H54 (cell line): ENCODE measurements at regions not wholly inside any gene's neighbourhood (a gene's known extent, or its start where the extent isn't known, plus 50 kb on each side); places are given as distances from the start of the nearest gene placed in this dataset.

ENCODE experiments used
- DNase-seq: peaks from one replicate; pipeline ENCODE4 v3.0.0; 2011; ENCODE audit warnings: low spot score, mixed read lengths; ENCODE audit not compliant: insufficient read length
- FAIRE-seq: peaks from 3 replicates; lab custom pipeline; 2011; peaks lifted over from hg19 to GRCh38; lab: Jason Lieb, UNC
- POLR2A ChIP-seq: IDR thresholded peaks from 2 replicates; pipeline ENCODE4 v1.6.1; 2011; ENCODE audit warnings: low read depth, mild to moderate bottlenecking, low read length

GRCh38 chr4:85078016-85078415 is 111.5 kb upstream of the WDFY3 start:
- DNase-seq (no peak), FAIRE-seq (no peak)
- TF ChIP-seq POLR2A: no peak

- TF ChIP-seq POLR2A: no peak
- FAIRE-seq (no peak), DNase-seq (no peak)
Measured at GRCh38 chr4:85081196-85081595, 114.7 kb upstream of the WDFY3 start.

GRCh38 chr4:85084371-85085094 is 118.0 kb upstream of the WDFY3 start:
- DNase-seq (no peak), FAIRE-seq (no peak)
- no peak for TF ChIP-seq POLR2A

GRCh38 chr4:85086721-85087120 is 120.2 kb upstream of the WDFY3 start:
- no peak for FAIRE-seq
- no peak for TF ChIP-seq POLR2A
- DNase-seq: no peak

GRCh38 chr4:85092536-85092935 is 126.0 kb upstream of the WDFY3 start:
- no peak for TF ChIP-seq POLR2A
- FAIRE-seq (no peak), DNase-seq (no peak)

GRCh38 chr4:85092943-85093342 is 126.5 kb upstream of the WDFY3 start:
- TF ChIP-seq POLR2A: no peak
- FAIRE-seq (no peak), DNase-seq (no peak)

GRCh38 chr4:85094735-85095134 is 128.2 kb upstream of the WDFY3 start:
- FAIRE-seq (no peak), DNase-seq (no peak)
- no peak for TF ChIP-seq POLR2A

- TF ChIP-seq POLR2A: no peak
- FAIRE-seq: no peak
- no peak for DNase-seq
Measured at GRCh38 chr4:85102606-85103005, 136.1 kb upstream of the WDFY3 start.

GRCh38 chr4:85106166-85106565 is 139.7 kb upstream of the WDFY3 start:
- TF ChIP-seq POLR2A: no peak
- FAIRE-seq (no peak), DNase-seq (no peak)

GRCh38 chr4:85106805-85107336 is 140.4 kb upstream of the WDFY3 start:
- no peak for FAIRE-seq
- no peak for TF ChIP-seq POLR2A
- no peak for DNase-seq

GRCh38 chr4:85107553-85107952 is 141.1 kb upstream of the WDFY3 start:
- TF ChIP-seq POLR2A: no peak
- FAIRE-seq: no peak
- DNase-seq: no peak

GRCh38 chr4:85113706-85114105 is 147.2 kb upstream of the WDFY3 start:
- TF ChIP-seq POLR2A: no peak
- FAIRE-seq: no peak
- DNase-seq: no peak

GRCh38 chr4:85114526-85114925 is 148.0 kb upstream of the WDFY3 start:
- DNase-seq: no peak
- no peak for FAIRE-seq
- TF ChIP-seq POLR2A: no peak

GRCh38 chr4:85116008-85116407 is 149.5 kb upstream of the WDFY3 start:
- no peak for FAIRE-seq
- DNase-seq: no peak
- TF ChIP-seq POLR2A: no peak

GRCh38 chr4:85125688-85126087 is 159.2 kb upstream of the WDFY3 start:
- no peak for TF ChIP-seq POLR2A
- FAIRE-seq (no peak), DNase-seq (no peak)
